Thyroid gland (tissue), 4 donors: ENCODE measurements at regions not wholly inside any gene's neighbourhood (a gene's known extent, or its start where the extent isn't known, plus 50 kb on each side); places are given as distances from the start of the nearest gene placed in this dataset.
"Not testable (repeated sequence)": the region's sequence is repeated elsewhere in the genome, so short reads cannot be mapped to it uniquely, and the experiment has no call there.

ENCODE experiments used
- DNase-seq, 2 donors: peaks; one replicate each; pipeline ENCODE4 v3.0.0-alpha.2; 2019
- H3K27ac ChIP-seq, 3 donors: fragments of 200-600 bp; sonication (generic); 1 replicate in 2 of 3; 2 replicates in 1 of 3; pipeline ENCODE4 v1.5.1; 2016 to 2019; ENCODE audit warnings: mild to moderate bottlenecking in 1 of 3, moderate library complexity in 1 of 3
- H3K27me3 ChIP-seq: fragments of 200-600 bp; sonication (generic); one replicate; pipeline ENCODE4 v1.5.1; 2019
- H3K36me3 ChIP-seq, 2 donors: fragments of 200-600 bp; sonication (generic); one replicate each; pipeline ENCODE4 v1.5.1; 2016 to 2019
- H3K4me1 ChIP-seq, 2 donors: fragments of 200-600 bp; sonication (generic); one replicate each; pipeline ENCODE4 v1.5.1; 2017 to 2019
- H3K4me3 ChIP-seq, 3 donors: fragments of 200-600 bp; sonication (generic); replicated peaks in 1 of 3; 1 replicate in 2 of 3; 2 replicates in 1 of 3; pipeline ENCODE4 v1.5.1; 2016; ENCODE audit warnings: mild to moderate bottlenecking in 1 of 3
- H3K9me3 ChIP-seq: fragments of 200-600 bp; sonication (generic); one replicate; pipeline ENCODE4 v1.5.1; 2017
- CTCF ChIP-seq, 6 experiments: fragments of 200-600 bp in 3 of 6; fragments of 450-650 bp in 3 of 6; sonication (generic) in 3 of 6; IDR thresholded peaks; one replicate each; pipeline ENCODE4 v1.5.1; 2016 to 2019; ENCODE audit warnings: antibody characterized with exemption in 6 of 6, mild to moderate bottlenecking in 2 of 6, inconsistent platforms in 1 of 6, moderate library complexity in 1 of 6
- POLR2A ChIP-seq, 2 donors: fragments of 450-650 bp; IDR thresholded peaks; one replicate each; pipeline ENCODE4 v1.6.1; 2017; ENCODE audit warnings: antibody characterized with exemption in 2 of 2, mild to moderate bottlenecking in 2 of 2, moderate library complexity in 1 of 2
- WGBS, 2 donors: methylation state at CpG; one replicate each; pipeline ENCODE4 v1.1.5; 2017; 5-methylcytosine and 5-hydroxymethylcytosine counted together
- intact Hi-C: fragments of 100-400 bp; cut with DNase I; formaldehyde crosslinking; loops from one replicate; pipeline ENCODE4 v1.15.1; 2023

GRCh38 chr3:140883428-140884040, 58.1 kb upstream of the SLC25A36 start:
- Histone ChIP-seq H3K36me3 (no peaks in the 10 kb centered on the region), H3K9me3 (no peaks in the 10 kb centered on the region), H3K4me3 (no peak overlapping the region), H3K27me3 (no peaks in the 10 kb centered on the region), H3K27ac (no peak overlapping the region), H3K4me1 (no peaks in the 10 kb centered on the region)
- intact Hi-C loops, result no loop called here
- DNase-seq, result no peak
- WGBS, 2 donors, result 75 to 83% methylated on average over 4 of the region's 4 CpGs
- TF ChIP-seq POLR2A (IDR thresholded peaks at IDR 0.05) (no peak), CTCF (IDR thresholded peaks at IDR 0.05) (no peak)

DNA sequence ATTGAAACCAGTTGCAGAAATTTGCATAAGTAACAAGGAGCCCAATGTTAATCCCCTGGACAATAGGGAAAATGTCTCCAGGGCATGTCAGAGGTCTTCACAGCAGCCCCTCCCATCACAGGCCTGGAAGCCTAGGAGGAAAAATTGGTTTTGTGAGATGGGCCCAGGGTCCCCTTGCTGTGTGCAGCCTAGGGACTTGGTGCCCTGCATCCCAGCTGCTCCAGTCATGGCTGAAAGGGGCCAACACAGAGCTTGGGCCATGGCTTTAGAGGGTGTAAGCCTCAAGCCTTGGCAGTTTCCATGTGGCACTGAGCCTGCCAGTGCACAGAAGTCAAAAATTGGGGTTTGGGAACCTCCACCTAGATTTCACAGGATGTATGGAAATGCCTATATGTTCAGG, 55.9 kb upstream of the SLC25A36 start:
- H3K27me3 ChIP-seq, H3K4me3 ChIP-seq, H3K9me3 ChIP-seq, H3K27ac ChIP-seq, DNase-seq, H3K36me3 ChIP-seq, H3K4me1 ChIP-seq, intact Hi-C loops: not testable (repeated sequence)
